Vagina (tissue), 2 donors: ENCODE measurements at regions not wholly inside any gene's neighbourhood (a gene's known extent, or its start where the extent isn't known, plus 50 kb on each side); places are given as distances from the start of the nearest gene placed in this dataset.

Source experiments
- DNase-seq, 2 donors: peaks; one replicate each; pipeline ENCODE4 v3.0.0-alpha.2; 2017; ENCODE audit errors: extremely low spot score in 2 of 2
- H3K27ac ChIP-seq: fragments of 200-600 bp; sonication (generic); one replicate; pipeline ENCODE4 v1.5.1; 2019
- H3K27me3 ChIP-seq: fragments of 200-600 bp; sonication (generic); one replicate; pipeline ENCODE4 v1.5.1; 2019
- H3K36me3 ChIP-seq, 2 donors: fragments of 200-600 bp; sonication (generic); one replicate each; pipeline ENCODE4 v1.5.1; 2017 to 2019
- H3K4me1 ChIP-seq: fragments of 200-600 bp; sonication (generic); one replicate; pipeline ENCODE4 v1.5.1; 2019
- H3K4me3 ChIP-seq, 2 donors: fragments of 200-600 bp; sonication (generic); 1 replicate in 1 of 2; 2 replicates in 1 of 2; pipeline ENCODE4 v1.5.1; 2016 to 2019
- H3K9me3 ChIP-seq: fragments of 200-600 bp; sonication (generic); one replicate; pipeline ENCODE4 v1.5.1; 2019
- CTCF ChIP-seq, 3 experiments: fragments of 450-650 bp in 2 of 3; fragments of 200-600 bp in 1 of 3; sonication (generic) in 1 of 3; IDR thresholded peaks; one replicate each; pipeline ENCODE4 v1.5.1; 2017 to 2019; ENCODE audit warnings: antibody characterized with exemption in 3 of 3, mild to moderate bottlenecking in 2 of 3, moderate library complexity in 2 of 3
- POLR2A ChIP-seq, 2 donors: fragments of 450-650 bp; IDR thresholded peaks; one replicate each; pipeline ENCODE4 v1.6.1; 2017; ENCODE audit warnings: antibody characterized with exemption in 2 of 2, mild to moderate bottlenecking in 2 of 2, moderate library complexity in 2 of 2
- POLR2AphosphoS5 ChIP-seq, 2 donors: sonication (generic); formaldehyde crosslinking; IDR thresholded peaks; one replicate each; pipeline ENCODE4 v1.9.0; 2017; ENCODE audit warnings: antibody characterized with exemption in 2 of 2, mild to moderate bottlenecking in 2 of 2, low read depth in 1 of 2; ENCODE audit not compliant: insufficient read depth in 1 of 2
- intact Hi-C: fragments of 100-400 bp; cut with DNase I; formaldehyde crosslinking; loops from one replicate; pipeline ENCODE4 v1.15.1; 2023

GRCh38 chr3:34264337-34265041 is 466.1 kb downstream of the PDCD6IP start:
- no peak overlapping the region for H3K4me3 ChIP-seq
- H3K9me3 ChIP-seq, result no peaks in the 10 kb centered on the region
- TF ChIP-seq CTCF (IDR thresholded peaks at IDR 0.05) (no peak), POLR2AphosphoS5 (IDR thresholded peaks at IDR 0.05; ENCODE audit: insufficient read depth in 1 of 2, low read depth in 1 of 2) (no peak), POLR2A (IDR thresholded peaks at IDR 0.05) (no peak)
- no peak for DNase-seq
- no peaks in the 10 kb centered on the region for H3K36me3 ChIP-seq
- H3K27ac ChIP-seq, result no peak overlapping the region
- intact Hi-C loops, result no loop called here
- no peaks in the 10 kb centered on the region for H3K4me1 ChIP-seq
- no peaks in the 10 kb centered on the region for H3K27me3 ChIP-seq

- intact Hi-C loops, result no loop called here
- Histone ChIP-seq H3K27me3 (no peaks in the 10 kb centered on the region), H3K4me1 (no peaks in the 10 kb centered on the region), H3K27ac (no peak overlapping the region), H3K9me3 (no peaks in the 10 kb centered on the region), H3K4me3 (no peak overlapping the region), H3K36me3 (no peaks in the 10 kb centered on the region)
- DNase-seq, result no peak
- TF ChIP-seq CTCF (IDR thresholded peaks at IDR 0.05) (no peak), POLR2A (IDR thresholded peaks at IDR 0.05) (no peak), POLR2AphosphoS5 (IDR thresholded peaks at IDR 0.05; ENCODE audit: insufficient read depth in 1 of 2, low read depth in 1 of 2) (no peak)
Observed at GRCh38 chr3:34267088-34267487, 468.7 kb downstream of the PDCD6IP start.

GRCh38 chr3:34268032-34268709 is 469.7 kb downstream of the PDCD6IP start:
- no peak overlapping the region for H3K27ac ChIP-seq
- TF ChIP-seq POLR2AphosphoS5 (IDR thresholded peaks at IDR 0.05; ENCODE audit: insufficient read depth in 1 of 2, low read depth in 1 of 2), result no peak
- no peak for TF ChIP-seq CTCF (IDR thresholded peaks at IDR 0.05)
- TF ChIP-seq POLR2A (IDR thresholded peaks at IDR 0.05), result no peak
- no peaks in the 10 kb centered on the region for H3K9me3 ChIP-seq
- no peaks in the 10 kb centered on the region for H3K4me1 ChIP-seq
- intact Hi-C loops, result no loop called here
- no peaks in the 10 kb centered on the region for H3K36me3 ChIP-seq
- no peak for DNase-seq
- no peak overlapping the region for H3K4me3 ChIP-seq
- no peaks in the 10 kb centered on the region for H3K27me3 ChIP-seq

GRCh38 chr3:34275811-34276210 is 477.4 kb downstream of the PDCD6IP start:
- no peaks in the 10 kb centered on the region for H3K4me1 ChIP-seq
- no peaks in the 10 kb centered on the region for H3K9me3 ChIP-seq
- no peak overlapping the region for H3K4me3 ChIP-seq
- no peak overlapping the region for H3K27ac ChIP-seq
- H3K36me3 ChIP-seq, result no peaks in the 10 kb centered on the region
- intact Hi-C loops, result no loop called here
- no peaks in the 10 kb centered on the region for H3K27me3 ChIP-seq
- DNase-seq, result no peak
- TF ChIP-seq CTCF (IDR thresholded peaks at IDR 0.05), result no peak
- no peak for TF ChIP-seq POLR2A (IDR thresholded peaks at IDR 0.05)
- TF ChIP-seq POLR2AphosphoS5 (IDR thresholded peaks at IDR 0.05; ENCODE audit: insufficient read depth in 1 of 2, low read depth in 1 of 2), result no peak

- Histone ChIP-seq H3K36me3 (no peaks in the 10 kb centered on the region), H3K9me3 (no peaks in the 10 kb centered on the region), H3K27ac (no peak overlapping the region), H3K4me3 (no peak overlapping the region), H3K27me3 (no peaks in the 10 kb centered on the region), H3K4me1 (no peaks in the 10 kb centered on the region)
- TF ChIP-seq POLR2A (IDR thresholded peaks at IDR 0.05) (no peak), CTCF (IDR thresholded peaks at IDR 0.05) (no peak), POLR2AphosphoS5 (IDR thresholded peaks at IDR 0.05; ENCODE audit: insufficient read depth in 1 of 2, low read depth in 1 of 2) (no peak)
- no peak for DNase-seq
- intact Hi-C loops, result no loop called here
Observed at GRCh38 chr3:34276342-34276741, 477.9 kb downstream of the PDCD6IP start.
